ENCODE measurements at regions not wholly inside any gene's neighbourhood (a gene's known extent, or its start where the extent isn't known, plus 50 kb on each side); places are given as distances from the start of the nearest gene placed in this dataset.

DNA sequence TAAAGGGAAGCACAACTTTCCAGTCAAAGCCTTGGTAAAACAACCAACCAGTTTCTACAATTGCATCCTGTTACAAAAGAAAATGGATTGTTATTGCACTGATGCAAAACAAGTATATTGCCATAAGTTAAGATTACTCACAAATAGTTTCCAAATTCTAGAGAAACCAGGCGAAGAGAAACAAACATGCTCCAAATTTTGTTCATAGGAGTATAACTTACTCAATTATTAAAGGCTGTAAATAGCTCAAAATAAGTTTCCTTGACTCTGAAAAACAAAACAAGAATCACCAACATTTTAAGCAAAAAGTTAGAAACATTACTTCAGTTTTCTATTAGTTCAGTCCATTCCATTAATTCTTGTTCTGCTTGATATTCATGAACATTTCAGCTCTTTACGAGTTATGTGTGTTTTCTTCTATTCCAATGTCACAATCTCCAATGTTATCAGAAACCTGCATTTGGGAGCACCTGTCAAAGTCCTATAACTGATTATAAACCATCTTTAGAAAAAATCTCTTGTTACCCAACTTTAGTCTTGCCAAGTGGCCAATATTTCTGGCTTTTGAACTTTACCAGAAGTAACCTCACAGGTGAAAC lies 137.9 kb upstream of the THBS2 start:
- TF ChIP-seq, protein P1, sequence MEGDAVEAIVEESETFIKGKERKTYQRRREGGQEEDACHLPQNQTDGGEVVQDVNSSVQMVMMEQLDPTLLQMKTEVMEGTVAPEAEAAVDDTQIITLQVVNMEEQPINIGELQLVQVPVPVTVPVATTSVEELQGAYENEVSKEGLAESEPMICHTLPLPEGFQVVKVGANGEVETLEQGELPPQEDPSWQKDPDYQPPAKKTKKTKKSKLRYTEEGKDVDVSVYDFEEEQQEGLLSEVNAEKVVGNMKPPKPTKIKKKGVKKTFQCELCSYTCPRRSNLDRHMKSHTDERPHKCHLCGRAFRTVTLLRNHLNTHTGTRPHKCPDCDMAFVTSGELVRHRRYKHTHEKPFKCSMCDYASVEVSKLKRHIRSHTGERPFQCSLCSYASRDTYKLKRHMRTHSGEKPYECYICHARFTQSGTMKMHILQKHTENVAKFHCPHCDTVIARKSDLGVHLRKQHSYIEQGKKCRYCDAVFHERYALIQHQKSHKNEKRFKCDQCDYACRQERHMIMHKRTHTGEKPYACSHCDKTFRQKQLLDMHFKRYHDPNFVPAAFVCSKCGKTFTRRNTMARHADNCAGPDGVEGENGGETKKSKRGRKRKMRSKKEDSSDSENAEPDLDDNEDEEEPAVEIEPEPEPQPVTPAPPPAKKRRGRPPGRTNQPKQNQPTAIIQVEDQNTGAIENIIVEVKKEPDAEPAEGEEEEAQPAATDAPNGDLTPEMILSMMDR (IDR thresholded peaks at IDR 0.05) = no peak
- TF ChIP-seq POLR2A (IDR thresholded peaks at IDR 0.05) (no peak), POLR2AphosphoS5 (IDR thresholded peaks at IDR 0.05) (no peak)

Data from prostate gland (tissue), 2 donors.